Prostate gland (tissue), 2 donors: ENCODE measurements at regions not wholly inside any gene's neighbourhood (a gene's known extent, or its start where the extent isn't known, plus 50 kb on each side); places are given as distances from the start of the nearest gene placed in this dataset.

Experiments
- POLR2A ChIP-seq: fragments of 450-650 bp; IDR thresholded peaks from one replicate; pipeline ENCODE4 v1.6.1; 2016; ENCODE audit warnings: antibody characterized with exemption, mild to moderate bottlenecking
- POLR2AphosphoS5 ChIP-seq: sonication (generic); formaldehyde crosslinking; IDR thresholded peaks from one replicate; pipeline ENCODE4 v1.6.1; 2017; ENCODE audit warnings: antibody characterized with exemption
- TF ChIP-seq, protein P1 (sequence below), 4 experiments: fragments of 200-600 bp in 2 of 4; fragments of 450-650 bp in 2 of 4; sonication (generic) in 2 of 4; IDR thresholded peaks; 1 replicate in 3 of 4; 2 replicates in 1 of 4; pipeline ENCODE4 v1.5.1; 2016 to 2019; ENCODE audit warnings: antibody characterized with exemption in 4 of 4, mild to moderate bottlenecking in 2 of 4, moderate library complexity in 2 of 4

- TF ChIP-seq POLR2AphosphoS5 (no peak), POLR2A (no peak)
- TF ChIP-seq, protein P1, sequence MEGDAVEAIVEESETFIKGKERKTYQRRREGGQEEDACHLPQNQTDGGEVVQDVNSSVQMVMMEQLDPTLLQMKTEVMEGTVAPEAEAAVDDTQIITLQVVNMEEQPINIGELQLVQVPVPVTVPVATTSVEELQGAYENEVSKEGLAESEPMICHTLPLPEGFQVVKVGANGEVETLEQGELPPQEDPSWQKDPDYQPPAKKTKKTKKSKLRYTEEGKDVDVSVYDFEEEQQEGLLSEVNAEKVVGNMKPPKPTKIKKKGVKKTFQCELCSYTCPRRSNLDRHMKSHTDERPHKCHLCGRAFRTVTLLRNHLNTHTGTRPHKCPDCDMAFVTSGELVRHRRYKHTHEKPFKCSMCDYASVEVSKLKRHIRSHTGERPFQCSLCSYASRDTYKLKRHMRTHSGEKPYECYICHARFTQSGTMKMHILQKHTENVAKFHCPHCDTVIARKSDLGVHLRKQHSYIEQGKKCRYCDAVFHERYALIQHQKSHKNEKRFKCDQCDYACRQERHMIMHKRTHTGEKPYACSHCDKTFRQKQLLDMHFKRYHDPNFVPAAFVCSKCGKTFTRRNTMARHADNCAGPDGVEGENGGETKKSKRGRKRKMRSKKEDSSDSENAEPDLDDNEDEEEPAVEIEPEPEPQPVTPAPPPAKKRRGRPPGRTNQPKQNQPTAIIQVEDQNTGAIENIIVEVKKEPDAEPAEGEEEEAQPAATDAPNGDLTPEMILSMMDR (IDR thresholded peaks at IDR 0.05): no peak
These were observed 272.3 kb upstream of the AMIGO2 start for GRCh38 chr12:47352067-47352466.
